Brain microvascular endothelial cell (primary cell): ENCODE measurements at regions not wholly inside any gene's neighbourhood (a gene's known extent, or its start where the extent isn't known, plus 50 kb on each side); places are given as distances from the start of the nearest gene placed in this dataset.
"Not testable (repeated sequence)": the region's sequence is repeated elsewhere in the genome, so short reads cannot be mapped to it uniquely, and the experiment has no call there.

Experiments used
- DNase-seq: peaks from one replicate; pipeline ENCODE4 v3.0.0-alpha.2; 2020
- H3K27ac ChIP-seq: fragments of 250-450 bp; sonication (Bioruptor Pico); 2 replicates; pipeline ENCODE4 v1.5.1; 2020; ENCODE audit warnings: mild to moderate bottlenecking, moderate library complexity
- H3K27me3 ChIP-seq: fragments of 250-450 bp; sonication (Bioruptor Pico); replicated peaks from 2 replicates; pipeline ENCODE4 v1.5.1; 2020; ENCODE audit warnings: mild to moderate bottlenecking
- H3K36me3 ChIP-seq: fragments of 250-450 bp; sonication (Bioruptor Pico); replicated peaks from 2 replicates; pipeline ENCODE4 v1.5.1; 2020; ENCODE audit warnings: mild to moderate bottlenecking
- H3K4me3 ChIP-seq: 2 replicates; pipeline ENCODE4 v1.5.1; 2011; ENCODE audit warnings: low read depth, mild to moderate bottlenecking, control low read depth, low read length, moderate library complexity
- in situ Hi-C: cut with HindIII; loops from 2 replicates; pipeline ENCODE4 v1.10.0; 2017; ENCODE audit warnings: low sequenced_read_pairs, low pct_ligation_motif_present
- TF ChIP-seq, protein P1 (sequence below): IDR thresholded peaks from 2 replicates; pipeline ENCODE4 v1.5.1; 2011; ENCODE audit warnings: low read depth, mild to moderate bottlenecking, moderate library complexity, low read length, control low read depth, inconsistent platforms; ENCODE audit errors: missing control alignments

DNA sequence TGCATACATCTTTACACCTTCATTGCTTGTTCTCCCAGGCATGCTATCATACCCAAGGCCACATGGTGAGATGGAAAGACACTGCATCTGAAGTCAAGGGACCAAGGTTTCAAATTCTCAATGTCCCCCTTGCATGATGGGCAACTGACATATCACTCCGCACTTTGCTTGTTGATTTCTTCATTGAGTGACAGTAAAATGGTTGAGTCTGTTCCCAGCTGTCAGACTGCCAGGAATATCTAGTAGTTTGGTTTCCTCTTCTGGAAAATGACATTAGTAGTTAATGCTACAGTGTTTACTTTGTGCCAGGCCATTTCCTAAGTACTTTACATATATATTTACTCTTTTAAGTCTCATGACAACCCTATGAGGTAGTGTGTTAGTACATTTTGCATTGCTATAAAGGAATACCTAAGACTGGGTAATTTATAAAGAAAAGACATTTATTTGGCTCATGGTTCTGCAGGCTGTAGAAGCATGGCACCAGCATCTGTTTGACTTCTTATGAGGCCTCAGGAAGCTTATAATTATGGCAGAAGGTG lies 114.4 kb downstream of the PCSK1 start:
- TF ChIP-seq, protein P1, sequence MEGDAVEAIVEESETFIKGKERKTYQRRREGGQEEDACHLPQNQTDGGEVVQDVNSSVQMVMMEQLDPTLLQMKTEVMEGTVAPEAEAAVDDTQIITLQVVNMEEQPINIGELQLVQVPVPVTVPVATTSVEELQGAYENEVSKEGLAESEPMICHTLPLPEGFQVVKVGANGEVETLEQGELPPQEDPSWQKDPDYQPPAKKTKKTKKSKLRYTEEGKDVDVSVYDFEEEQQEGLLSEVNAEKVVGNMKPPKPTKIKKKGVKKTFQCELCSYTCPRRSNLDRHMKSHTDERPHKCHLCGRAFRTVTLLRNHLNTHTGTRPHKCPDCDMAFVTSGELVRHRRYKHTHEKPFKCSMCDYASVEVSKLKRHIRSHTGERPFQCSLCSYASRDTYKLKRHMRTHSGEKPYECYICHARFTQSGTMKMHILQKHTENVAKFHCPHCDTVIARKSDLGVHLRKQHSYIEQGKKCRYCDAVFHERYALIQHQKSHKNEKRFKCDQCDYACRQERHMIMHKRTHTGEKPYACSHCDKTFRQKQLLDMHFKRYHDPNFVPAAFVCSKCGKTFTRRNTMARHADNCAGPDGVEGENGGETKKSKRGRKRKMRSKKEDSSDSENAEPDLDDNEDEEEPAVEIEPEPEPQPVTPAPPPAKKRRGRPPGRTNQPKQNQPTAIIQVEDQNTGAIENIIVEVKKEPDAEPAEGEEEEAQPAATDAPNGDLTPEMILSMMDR: no peak
- in situ Hi-C loops: no loop called here

DNA sequence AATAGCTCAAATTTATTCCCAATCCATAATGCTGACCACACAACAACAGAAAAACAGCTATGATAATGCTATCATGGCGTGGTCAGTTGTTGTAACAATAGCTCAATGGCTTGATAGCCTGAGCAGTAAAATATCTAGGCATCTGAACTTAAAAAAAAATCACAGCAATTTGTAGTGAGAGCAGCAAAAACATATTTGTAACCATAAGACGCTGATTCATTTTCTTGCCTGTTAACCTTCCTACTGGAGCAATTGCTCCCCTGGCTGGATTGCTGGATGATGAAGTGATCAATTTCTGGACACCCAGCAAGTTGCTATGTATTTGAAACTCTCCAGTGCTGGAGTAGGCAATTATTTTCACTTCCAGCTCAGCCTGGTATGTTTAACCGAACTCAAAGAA lies 115.1 kb downstream of the PCSK1 start:
- H3K27me3 ChIP-seq: no peaks in the 10 kb centered on the region
- DNase-seq: no peak
- TF ChIP-seq, protein P1: no peak
- no peaks in the 10 kb centered on the region for H3K36me3 ChIP-seq
- in situ Hi-C loops: no loop called here
- H3K4me3 ChIP-seq: no peak overlapping the region
- no peak overlapping the region for H3K27ac ChIP-seq

More for the DNA sequence above, 114.4 kb downstream of the PCSK1 start:
- DNase-seq: no peak
- no peak overlapping the region for H3K27ac ChIP-seq
- H3K36me3 ChIP-seq: no peaks in the 10 kb centered on the region
- H3K27me3 ChIP-seq: no peaks in the 10 kb centered on the region
- no peak overlapping the region for H3K4me3 ChIP-seq

DNA sequence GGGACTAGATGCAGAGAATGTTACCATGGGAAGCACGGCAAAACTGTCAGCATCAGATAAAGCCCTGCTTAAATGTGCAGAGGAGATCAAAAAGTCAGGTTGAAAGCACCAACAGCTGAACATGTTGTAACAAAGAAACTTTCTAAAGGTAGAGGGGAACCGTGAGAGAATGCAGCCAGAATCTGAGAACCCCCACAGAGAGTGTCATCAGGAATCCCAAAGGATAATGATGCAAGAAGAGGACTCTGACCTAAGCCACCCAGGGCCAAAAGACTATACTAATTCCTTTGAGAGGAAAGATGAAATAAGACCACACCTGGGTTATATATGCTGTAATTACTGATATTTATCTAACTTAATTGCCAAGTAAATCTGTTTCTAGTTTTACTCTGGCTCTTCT lies 116.6 kb downstream of the PCSK1 start:
- Histone ChIP-seq H3K27me3 (no peaks in the 10 kb centered on the region), H3K27ac (no peak overlapping the region), H3K4me3 (no peak overlapping the region), H3K36me3 (no peaks in the 10 kb centered on the region)
- no peak for DNase-seq
- TF ChIP-seq, protein P1: no peak
- in situ Hi-C loops: no loop called here

DNA sequence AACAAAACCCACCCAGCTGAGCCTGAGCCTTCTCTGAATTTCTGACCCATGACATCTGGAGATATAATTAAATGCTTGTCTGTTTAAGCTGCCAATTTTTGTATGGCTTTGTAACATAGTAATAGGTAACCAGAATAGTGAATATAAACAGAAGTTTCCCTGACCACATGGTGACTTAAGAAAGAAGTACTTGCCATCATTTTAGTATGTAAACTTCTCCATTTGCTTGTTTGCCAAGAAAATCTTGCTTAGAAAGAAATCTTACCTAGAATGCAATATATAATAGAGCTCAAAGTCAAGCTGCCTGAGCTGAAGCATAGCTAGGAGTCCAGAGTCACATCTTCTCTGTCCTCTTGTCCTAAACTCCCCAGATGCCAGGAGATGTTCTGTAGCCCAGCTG lies 117.0 kb downstream of the PCSK1 start:
- no peak for DNase-seq
- in situ Hi-C loops: no loop called here
- no peak overlapping the region for H3K4me3 ChIP-seq
- TF ChIP-seq, protein P1: no peak
- no peaks in the 10 kb centered on the region for H3K36me3 ChIP-seq
- H3K27ac ChIP-seq: no peak overlapping the region
- no peaks in the 10 kb centered on the region for H3K27me3 ChIP-seq

DNA sequence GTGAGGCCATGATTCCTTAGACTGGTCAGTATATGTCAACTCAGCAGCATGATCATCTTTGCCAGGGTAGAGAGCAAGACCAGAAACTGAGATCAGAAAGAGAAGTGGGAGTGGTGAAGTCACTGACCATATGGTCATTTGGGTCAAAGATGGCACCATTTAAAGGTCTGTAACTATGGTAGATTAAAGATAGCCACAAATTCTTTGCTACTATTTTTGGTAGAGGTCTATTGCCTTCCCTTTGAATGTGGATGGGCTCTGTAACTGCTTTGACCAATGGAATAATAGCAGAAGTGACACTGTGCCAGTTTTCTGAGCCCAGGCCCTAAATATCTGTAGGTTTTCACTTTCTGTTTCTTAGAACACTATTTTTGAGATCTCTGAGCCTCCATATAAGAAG lies 117.6 kb downstream of the PCSK1 start:
- DNase-seq: no peak
- TF ChIP-seq, protein P1: no peak
- Histone ChIP-seq H3K4me3 (no peak overlapping the region), H3K36me3 (no peaks in the 10 kb centered on the region), H3K27me3 (no peaks in the 10 kb centered on the region), H3K27ac (no peak overlapping the region)
- in situ Hi-C loops: no loop called here

DNA sequence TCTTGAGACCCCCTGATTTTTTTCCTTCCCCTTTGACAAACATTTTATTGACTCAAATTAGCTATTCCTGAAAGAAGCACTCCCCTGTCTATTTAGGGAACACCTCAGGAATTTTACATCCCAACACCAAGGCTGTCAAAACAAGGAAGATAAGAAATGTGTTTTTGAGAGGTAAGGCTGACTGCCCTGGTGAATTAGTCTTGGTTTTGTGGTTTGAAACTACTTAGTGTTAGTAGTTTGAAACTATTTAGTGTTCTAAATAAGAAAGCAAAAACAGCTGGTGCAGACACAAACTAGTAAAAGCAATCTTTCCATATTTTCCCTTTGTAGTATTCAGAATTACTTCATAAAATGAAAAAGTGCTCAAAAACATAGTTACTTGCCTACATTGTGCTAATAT lies 120.7 kb downstream of the PCSK1 start:
- in situ Hi-C loops: no loop called here
- no peak overlapping the region for H3K27ac ChIP-seq
- DNase-seq: no peak
- no peak overlapping the region for H3K4me3 ChIP-seq
- no peaks in the 10 kb centered on the region for H3K36me3 ChIP-seq
- TF ChIP-seq, protein P1: no peak
- no peaks in the 10 kb centered on the region for H3K27me3 ChIP-seq

DNA sequence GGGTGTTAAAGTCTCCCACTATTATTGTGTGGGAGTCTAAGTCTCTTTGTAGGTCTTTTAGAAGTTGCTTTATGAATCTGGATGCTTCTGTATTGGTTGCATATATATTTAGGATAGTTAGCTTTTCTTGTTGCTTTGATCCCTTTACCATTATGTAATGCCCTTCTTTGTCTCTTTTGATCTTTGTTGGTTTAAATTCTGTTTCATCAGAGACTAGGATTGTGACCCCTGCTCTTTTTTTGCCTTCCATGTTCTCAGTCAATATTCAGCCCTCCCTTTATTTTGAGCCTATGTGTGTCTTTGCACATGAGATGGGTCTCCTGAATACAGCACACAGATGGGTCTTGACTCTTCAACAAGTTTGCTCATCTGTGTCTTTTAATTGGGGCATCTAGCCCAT lies 126.0 kb downstream of the PCSK1 start:
- H3K36me3 ChIP-seq, H3K27ac ChIP-seq, H3K27me3 ChIP-seq, DNase-seq, in situ Hi-C loops, H3K4me3 ChIP-seq: not testable (repeated sequence)
